Activated CD4-positive, alpha-beta T cell treated with anti-CD3 and anti-CD28 coated beads, Interleukin-2, Interleukin-6, amounts not matched to agents 100 ng/mL and 50 ng/mL, durations not matched to agents 16 hours and 8 hours (primary cell): ENCODE measurements at regions not wholly inside any gene's neighbourhood (a gene's known extent, or its start where the extent isn't known, plus 50 kb on each side); places are given as distances from the start of the nearest gene placed in this dataset.
A peak's percentile ranks its signal among the peaks of the same experiment; 100 is the strongest.
"Not testable (repeated sequence)": the region's sequence is repeated elsewhere in the genome, so short reads cannot be mapped to it uniquely, and the experiment has no call there.

Source experiments
- DNase-seq: peaks from one replicate; pipeline ENCODE4 v3.0.0-alpha.2; 2020

GRCh38 chr3:21237638-21238037 lies 513.4 kb downstream of the ZNF385D start:
- no peak for DNase-seq

- no peak for DNase-seq
Measured at GRCh38 chr3:21235491-21235890, 515.5 kb downstream of the ZNF385D start.

- no peak for DNase-seq
Measured at GRCh38 chr3:21234933-21235332, 516.1 kb downstream of the ZNF385D start.

- no peak for DNase-seq
Measured at GRCh38 chr3:21229426-21230135, 521.4 kb downstream of the ZNF385D start.

GRCh38 chr3:21226086-21226485 lies 524.9 kb downstream of the ZNF385D start:
- no peak for DNase-seq

GRCh38 chr3:21220944-21221343 lies 530.1 kb downstream of the ZNF385D start:
- DNase-seq, result no peak

GRCh38 chr3:21216598-21216997 lies 534.4 kb downstream of the ZNF385D start:
- no peak for DNase-seq

- not testable (repeated sequence) for DNase-seq
Measured at GRCh38 chr3:21204122-21204521, 546.9 kb downstream of the ZNF385D start.

- DNase-seq, result no peak
Measured at GRCh38 chr3:21195203-21195602, 555.8 kb downstream of the ZNF385D start.

GRCh38 chr3:21194036-21194435 lies 557.0 kb downstream of the ZNF385D start:
- DNase-seq, result not testable (repeated sequence)

GRCh38 chr3:21188459-21188858 lies 562.6 kb downstream of the ZNF385D start:
- no peak for DNase-seq

- no peak for DNase-seq
Measured at GRCh38 chr3:21185816-21186314, 565.1 kb downstream of the ZNF385D start.

- DNase-seq, result no peak
Measured at GRCh38 chr3:21174461-21174860, 576.5 kb downstream of the ZNF385D start.

GRCh38 chr3:21170964-21171363 lies 580.0 kb downstream of the ZNF385D start:
- DNase-seq, result peak; percentile 1

- no peak for DNase-seq
Measured at GRCh38 chr3:21169948-21170347, 581.1 kb downstream of the ZNF385D start.

GRCh38 chr3:21168471-21168870 lies 582.5 kb downstream of the ZNF385D start:
- no peak for DNase-seq

GRCh38 chr3:21163956-21164355 lies 587.1 kb downstream of the ZNF385D start:
- DNase-seq, result no peak

GRCh38 chr3:21159543-21159906 lies 591.5 kb downstream of the ZNF385D start:
- no peak for DNase-seq

GRCh38 chr3:21158861-21159542 lies 592.0 kb downstream of the ZNF385D start:
- DNase-seq, result no peak

GRCh38 chr3:21154911-21155310 lies 596.1 kb downstream of the ZNF385D start:
- no peak for DNase-seq

- no peak for DNase-seq
Measured at GRCh38 chr3:21152555-21152954, 598.5 kb downstream of the ZNF385D start.

- no peak for DNase-seq
Measured at GRCh38 chr3:21142949-21143348, 608.1 kb downstream of the ZNF385D start.

GRCh38 chr3:21142031-21142430 lies 609.0 kb downstream of the ZNF385D start:
- DNase-seq, result no peak

GRCh38 chr3:21140785-21141184 lies 610.2 kb downstream of the ZNF385D start:
- DNase-seq, result no peak

- no peak for DNase-seq
Measured at GRCh38 chr3:21138085-21138484, 612.9 kb downstream of the ZNF385D start.
